Thyroid gland (tissue), 4 donors: ENCODE measurements at regions not wholly inside any gene's neighbourhood (a gene's known extent, or its start where the extent isn't known, plus 50 kb on each side); places are given as distances from the start of the nearest gene placed in this dataset.

Experiments used
- DNase-seq, 2 donors: peaks; one replicate each; pipeline ENCODE4 v3.0.0-alpha.2; 2019
- H3K27ac ChIP-seq, 3 donors: fragments of 200-600 bp; sonication (generic); 1 replicate in 2 of 3; 2 replicates in 1 of 3; pipeline ENCODE4 v1.5.1; 2016 to 2019; ENCODE audit warnings: mild to moderate bottlenecking in 1 of 3, moderate library complexity in 1 of 3
- H3K27me3 ChIP-seq: fragments of 200-600 bp; sonication (generic); one replicate; pipeline ENCODE4 v1.5.1; 2019
- H3K36me3 ChIP-seq, 2 donors: fragments of 200-600 bp; sonication (generic); one replicate each; pipeline ENCODE4 v1.5.1; 2016 to 2019
- H3K4me1 ChIP-seq, 2 donors: fragments of 200-600 bp; sonication (generic); one replicate each; pipeline ENCODE4 v1.5.1; 2017 to 2019
- H3K4me3 ChIP-seq, 3 donors: fragments of 200-600 bp; sonication (generic); replicated peaks in 1 of 3; 1 replicate in 2 of 3; 2 replicates in 1 of 3; pipeline ENCODE4 v1.5.1; 2016; ENCODE audit warnings: mild to moderate bottlenecking in 1 of 3
- H3K9me3 ChIP-seq: fragments of 200-600 bp; sonication (generic); one replicate; pipeline ENCODE4 v1.5.1; 2017
- POLR2A ChIP-seq, 2 donors: fragments of 450-650 bp; IDR thresholded peaks; one replicate each; pipeline ENCODE4 v1.6.1; 2017; ENCODE audit warnings: antibody characterized with exemption in 2 of 2, mild to moderate bottlenecking in 2 of 2, moderate library complexity in 1 of 2
- WGBS, 2 donors: methylation state at CpG; one replicate each; pipeline ENCODE4 v1.1.5; 2017; 5-methylcytosine and 5-hydroxymethylcytosine counted together
- intact Hi-C: fragments of 100-400 bp; cut with DNase I; formaldehyde crosslinking; loops from one replicate; pipeline ENCODE4 v1.15.1; 2023
- TF ChIP-seq, protein P1 (sequence below), 6 experiments: fragments of 200-600 bp in 3 of 6; fragments of 450-650 bp in 3 of 6; sonication (generic) in 3 of 6; IDR thresholded peaks; one replicate each; pipeline ENCODE4 v1.5.1; 2016 to 2019; ENCODE audit warnings: antibody characterized with exemption in 6 of 6, mild to moderate bottlenecking in 2 of 6, inconsistent platforms in 1 of 6, moderate library complexity in 1 of 6

- H3K9me3 ChIP-seq: no peaks in the 10 kb centered on the region
- no peak overlapping the region for H3K27ac ChIP-seq
- DNase-seq: no peak
- H3K4me1 ChIP-seq: no peaks in the 10 kb centered on the region
- H3K4me3 ChIP-seq: no peak overlapping the region
- intact Hi-C loops: no loop called here
- no peaks in the 10 kb centered on the region for H3K27me3 ChIP-seq
- H3K36me3 ChIP-seq: no peaks in the 10 kb centered on the region
- 87 to 88% methylated on average over 4 of the region's 4 CpGs for WGBS, 2 donors
- TF ChIP-seq, protein P1, sequence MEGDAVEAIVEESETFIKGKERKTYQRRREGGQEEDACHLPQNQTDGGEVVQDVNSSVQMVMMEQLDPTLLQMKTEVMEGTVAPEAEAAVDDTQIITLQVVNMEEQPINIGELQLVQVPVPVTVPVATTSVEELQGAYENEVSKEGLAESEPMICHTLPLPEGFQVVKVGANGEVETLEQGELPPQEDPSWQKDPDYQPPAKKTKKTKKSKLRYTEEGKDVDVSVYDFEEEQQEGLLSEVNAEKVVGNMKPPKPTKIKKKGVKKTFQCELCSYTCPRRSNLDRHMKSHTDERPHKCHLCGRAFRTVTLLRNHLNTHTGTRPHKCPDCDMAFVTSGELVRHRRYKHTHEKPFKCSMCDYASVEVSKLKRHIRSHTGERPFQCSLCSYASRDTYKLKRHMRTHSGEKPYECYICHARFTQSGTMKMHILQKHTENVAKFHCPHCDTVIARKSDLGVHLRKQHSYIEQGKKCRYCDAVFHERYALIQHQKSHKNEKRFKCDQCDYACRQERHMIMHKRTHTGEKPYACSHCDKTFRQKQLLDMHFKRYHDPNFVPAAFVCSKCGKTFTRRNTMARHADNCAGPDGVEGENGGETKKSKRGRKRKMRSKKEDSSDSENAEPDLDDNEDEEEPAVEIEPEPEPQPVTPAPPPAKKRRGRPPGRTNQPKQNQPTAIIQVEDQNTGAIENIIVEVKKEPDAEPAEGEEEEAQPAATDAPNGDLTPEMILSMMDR (IDR thresholded peaks at IDR 0.05): no peak
Measured at GRCh38 chr22:49056301-49056700, 771.4 kb downstream of the BRD1 start.

DNA sequence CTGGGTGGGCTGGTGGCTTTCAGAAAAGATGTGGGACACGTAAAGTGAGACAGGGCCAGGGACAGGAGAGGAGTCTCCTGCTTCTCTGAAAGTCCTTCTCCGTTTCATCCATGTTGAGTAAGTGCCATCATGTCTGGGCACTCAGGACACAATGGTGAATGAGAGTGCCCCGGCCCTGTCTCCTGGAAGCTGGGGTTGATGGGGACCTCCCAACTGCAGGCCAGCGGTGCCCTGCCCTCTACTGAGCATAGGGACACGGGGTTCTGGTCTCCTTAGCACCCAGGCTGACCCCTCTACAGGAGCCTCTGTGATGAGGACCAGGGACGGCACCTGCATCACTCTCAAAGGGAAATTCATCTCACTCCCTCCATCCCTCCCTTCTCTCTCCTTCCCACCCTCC lies 772.3 kb downstream of the BRD1 start:
- no peaks in the 10 kb centered on the region for H3K36me3 ChIP-seq
- WGBS, 2 donors: 84 to 89% methylated on average over 6 of the region's 6 CpGs
- H3K4me3 ChIP-seq: no peak overlapping the region
- no peak for TF ChIP-seq POLR2A (IDR thresholded peaks at IDR 0.05)
- TF ChIP-seq, protein P1 (IDR thresholded peaks at IDR 0.05): no peak
- no peak for DNase-seq
- no peaks in the 10 kb centered on the region for H3K27me3 ChIP-seq
- intact Hi-C loops: no loop called here
- H3K27ac ChIP-seq: no peak overlapping the region
- H3K4me1 ChIP-seq: no peaks in the 10 kb centered on the region
- H3K9me3 ChIP-seq: no peaks in the 10 kb centered on the region

GRCh38 chr22:49053578-49053977 lies 774.1 kb downstream of the BRD1 start:
- intact Hi-C loops: no loop called here
- DNase-seq: no peak
- no peaks in the 10 kb centered on the region for H3K36me3 ChIP-seq
- H3K4me3 ChIP-seq: no peak overlapping the region
- TF ChIP-seq, protein P1 (IDR thresholded peaks at IDR 0.05): no peak
- TF ChIP-seq POLR2A (IDR thresholded peaks at IDR 0.05): no peak
- H3K27me3 ChIP-seq: no peaks in the 10 kb centered on the region
- 78 to 84% methylated on average over 3 of the region's 3 CpGs for WGBS, 2 donors
- no peak overlapping the region for H3K27ac ChIP-seq
- H3K9me3 ChIP-seq: no peaks in the 10 kb centered on the region
- no peaks in the 10 kb centered on the region for H3K4me1 ChIP-seq

DNA sequence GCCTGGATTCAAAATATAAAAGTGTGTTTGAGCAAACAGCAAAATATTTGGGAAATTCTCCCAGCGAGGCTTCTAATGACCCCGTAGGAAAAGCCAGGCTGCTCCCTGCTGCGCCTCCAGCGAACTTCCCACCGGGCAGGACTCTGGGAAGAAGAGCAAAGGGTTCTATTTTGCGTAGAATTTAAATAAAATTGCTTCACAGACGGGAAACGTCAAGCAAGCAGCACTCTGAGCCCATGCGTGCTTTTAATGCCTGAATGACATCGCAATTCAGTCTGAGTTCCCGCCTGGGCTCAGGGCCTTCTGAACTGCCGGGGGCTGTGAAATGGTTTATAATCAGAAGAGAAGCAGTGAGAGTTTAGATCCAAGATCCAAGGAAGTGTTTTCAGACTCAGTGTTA lies 775.1 kb downstream of the BRD1 start:
- H3K36me3 ChIP-seq: no peaks in the 10 kb centered on the region
- no peak overlapping the region for H3K27ac ChIP-seq
- intact Hi-C loops: no loop called here
- 56 to 75% methylated on average over 12 of the region's 12 CpGs for WGBS, 2 donors
- H3K4me1 ChIP-seq: no peaks in the 10 kb centered on the region
- no peaks in the 10 kb centered on the region for H3K27me3 ChIP-seq
- DNase-seq: no peak
- TF ChIP-seq POLR2A (IDR thresholded peaks at IDR 0.05): no peak
- peak overlapping the region in 1 of 3 donors; percentile 15 for H3K4me3 ChIP-seq
- no peaks in the 10 kb centered on the region for H3K9me3 ChIP-seq

DNA sequence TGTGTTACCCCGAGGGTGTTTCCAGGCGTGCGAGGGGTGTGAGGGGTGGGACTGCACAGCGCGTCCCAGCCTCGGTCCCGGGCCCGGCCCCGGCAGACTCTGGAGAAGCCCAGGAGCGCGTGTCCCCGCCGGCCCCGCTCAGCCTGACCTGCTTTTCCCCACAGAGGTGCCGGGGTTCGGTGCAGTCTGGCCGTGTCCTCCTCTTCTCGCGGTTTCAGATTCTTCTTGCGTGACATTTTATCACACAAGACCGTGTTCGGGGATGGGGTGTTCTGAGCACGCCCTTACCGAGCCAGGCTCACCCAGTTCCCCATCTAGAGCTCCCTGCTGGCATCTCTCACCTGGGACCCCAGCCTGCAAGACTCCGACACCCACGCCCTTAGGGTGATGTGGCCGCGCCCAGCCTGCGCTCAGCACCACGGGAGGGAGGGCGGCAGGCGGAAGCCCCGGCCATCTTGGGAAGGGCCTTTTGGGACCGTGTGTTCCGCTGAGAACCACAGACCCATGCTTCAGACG lies 775.6 kb downstream of the BRD1 start:
- WGBS, 2 donors: 75 to 85% methylated on average over 33 to 35 of the region's 36 CpGs

More for the DNA sequence above, 775.6 kb downstream of the BRD1 start:
- no peak for TF ChIP-seq POLR2A (IDR thresholded peaks at IDR 0.05)
- TF ChIP-seq, protein P1 (IDR thresholded peaks at IDR 0.05): no peak
- no peaks in the 10 kb centered on the region for H3K27me3 ChIP-seq
- no peak overlapping the region for H3K27ac ChIP-seq
- no peaks in the 10 kb centered on the region for H3K9me3 ChIP-seq
- intact Hi-C loops: no loop called here
- no peaks in the 10 kb centered on the region for H3K36me3 ChIP-seq
- DNase-seq: peak; percentile 4 to 17
- peak overlapping the region in 1 of 3 donors; percentile 15 for H3K4me3 ChIP-seq
- no peaks in the 10 kb centered on the region for H3K4me1 ChIP-seq
